Suppressor macrophage (primary cell): ENCODE measurements at regions not wholly inside any gene's neighbourhood (a gene's known extent, or its start where the extent isn't known, plus 50 kb on each side); places are given as distances from the start of the nearest gene placed in this dataset.

ENCODE experiments used
- DNase-seq, 4 experiments: peaks; one replicate each; pipeline ENCODE4 v3.0.0-alpha.2; 2020 to 2022

GRCh38 chr10:131636116-131636515 is 264.7 kb upstream of the PPP2R2D start:
- no peak for DNase-seq

GRCh38 chr10:131636841-131637724 is 263.7 kb upstream of the PPP2R2D start:
- no peak for DNase-seq

DNA sequence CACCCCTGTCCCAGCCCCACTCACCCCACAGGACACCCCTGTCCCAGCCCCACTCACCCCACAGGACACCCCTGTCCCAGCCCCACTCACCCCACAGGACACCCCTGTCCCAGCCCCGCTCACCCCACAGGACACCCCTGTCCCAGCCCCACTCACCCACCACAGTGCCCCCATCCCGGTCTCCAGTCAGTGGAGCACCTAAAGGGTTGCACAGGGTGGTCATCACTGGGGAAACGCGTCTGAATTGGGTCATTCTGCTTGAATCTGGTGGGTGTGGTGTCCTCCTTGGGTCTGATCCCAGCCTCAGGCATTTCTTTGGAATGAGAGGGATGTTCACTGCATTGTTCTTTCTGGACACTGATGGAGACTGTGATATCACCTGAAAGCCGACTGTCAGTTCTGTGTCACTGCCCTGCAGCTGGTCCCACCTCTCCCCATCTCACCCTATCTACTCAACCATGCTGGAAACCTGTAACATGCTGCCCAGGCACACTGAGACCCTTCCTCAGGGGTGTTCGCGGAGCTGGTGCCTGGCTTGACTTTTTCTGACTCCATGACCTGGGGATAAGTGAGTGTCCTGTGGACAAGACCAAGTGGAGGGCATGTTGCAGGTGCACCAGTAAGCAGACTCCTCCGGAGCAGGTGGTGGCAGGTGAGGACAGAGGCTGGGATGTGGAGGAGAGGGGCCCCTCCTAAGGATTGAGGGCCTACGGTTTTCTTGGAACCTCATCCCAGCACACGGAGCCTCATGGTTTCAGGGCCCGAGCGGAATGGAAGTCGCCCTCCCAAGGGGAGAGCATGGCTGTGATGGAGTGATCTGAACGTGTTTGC is 262.5 kb upstream of the PPP2R2D start:
- DNase-seq = no peak

- DNase-seq = no peak
These were observed 261.9 kb upstream of the PPP2R2D start for GRCh38 chr10:131638880-131639278.

DNA sequence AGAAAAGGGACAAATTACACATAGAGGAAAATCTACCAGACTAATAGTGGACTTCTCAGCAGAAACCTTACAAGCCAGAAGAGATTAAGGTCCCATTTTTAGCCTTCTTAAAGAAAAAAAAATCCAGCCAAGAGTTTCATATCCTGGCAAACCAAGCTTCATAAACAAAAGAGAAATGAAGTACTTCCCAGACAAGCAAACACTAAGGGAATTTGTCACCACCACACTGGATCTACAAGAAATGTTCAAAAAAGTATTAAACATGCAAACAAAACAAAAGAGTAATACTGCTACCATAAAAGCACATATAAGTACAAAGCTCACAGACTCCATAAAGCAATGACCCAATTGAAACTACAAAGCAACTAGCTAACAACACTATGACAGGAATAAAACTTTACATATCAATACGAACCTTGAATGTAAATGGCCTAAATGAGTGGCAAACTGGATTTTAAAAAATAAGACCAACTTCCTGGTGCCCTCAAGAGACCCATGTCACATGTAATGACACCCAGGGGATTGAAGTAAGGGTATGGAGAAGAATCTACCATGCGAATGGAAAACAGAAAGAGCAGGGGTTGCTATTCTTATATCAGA is 260.7 kb upstream of the PPP2R2D start:
- DNase-seq = no peak

GRCh38 chr10:131641231-131641630 is 259.6 kb upstream of the PPP2R2D start:
- DNase-seq = no peak

DNA sequence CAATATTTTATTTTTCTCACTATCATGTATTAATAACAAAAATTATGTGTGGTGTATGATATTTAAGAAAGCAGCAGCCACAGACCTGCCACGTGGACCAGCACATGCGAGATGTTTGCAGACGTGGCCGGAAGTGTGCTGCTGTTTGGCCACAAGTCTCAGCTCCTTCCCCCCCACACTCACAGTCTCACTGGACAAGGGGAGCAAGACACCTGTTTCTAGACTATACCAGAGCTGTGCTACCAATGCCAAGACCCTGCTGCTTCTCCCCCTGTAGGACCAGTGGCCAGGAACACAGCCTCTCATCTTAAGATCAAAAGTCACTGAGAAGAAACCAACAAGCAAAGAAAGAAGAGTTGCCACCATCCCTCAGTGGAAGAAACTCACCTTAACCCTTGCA is 258.9 kb upstream of the PPP2R2D start:
- DNase-seq = no peak

GRCh38 chr10:131642966-131643365 is 257.8 kb upstream of the PPP2R2D start:
- DNase-seq = no peak

DNA sequence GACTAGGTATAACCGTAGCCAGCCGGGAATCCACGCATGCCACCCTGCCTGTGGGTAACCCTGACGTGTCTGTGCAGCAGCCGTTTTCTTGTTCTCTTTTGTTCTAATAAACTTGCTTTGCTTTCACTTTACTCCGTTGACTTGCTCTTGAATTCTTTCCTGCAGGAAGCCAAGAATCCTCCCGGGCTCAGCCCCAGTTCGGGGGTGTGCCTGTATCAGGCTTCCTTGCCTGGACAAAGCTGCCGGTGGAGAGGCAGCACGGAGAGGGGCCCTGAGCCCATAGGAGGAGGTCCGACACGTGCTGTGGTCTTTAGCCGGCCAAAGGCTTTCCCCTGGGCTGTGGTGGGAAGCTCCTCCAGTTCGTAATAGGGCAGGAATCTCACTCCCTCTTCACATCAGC is 256.5 kb upstream of the PPP2R2D start:
- no peak for DNase-seq

DNA sequence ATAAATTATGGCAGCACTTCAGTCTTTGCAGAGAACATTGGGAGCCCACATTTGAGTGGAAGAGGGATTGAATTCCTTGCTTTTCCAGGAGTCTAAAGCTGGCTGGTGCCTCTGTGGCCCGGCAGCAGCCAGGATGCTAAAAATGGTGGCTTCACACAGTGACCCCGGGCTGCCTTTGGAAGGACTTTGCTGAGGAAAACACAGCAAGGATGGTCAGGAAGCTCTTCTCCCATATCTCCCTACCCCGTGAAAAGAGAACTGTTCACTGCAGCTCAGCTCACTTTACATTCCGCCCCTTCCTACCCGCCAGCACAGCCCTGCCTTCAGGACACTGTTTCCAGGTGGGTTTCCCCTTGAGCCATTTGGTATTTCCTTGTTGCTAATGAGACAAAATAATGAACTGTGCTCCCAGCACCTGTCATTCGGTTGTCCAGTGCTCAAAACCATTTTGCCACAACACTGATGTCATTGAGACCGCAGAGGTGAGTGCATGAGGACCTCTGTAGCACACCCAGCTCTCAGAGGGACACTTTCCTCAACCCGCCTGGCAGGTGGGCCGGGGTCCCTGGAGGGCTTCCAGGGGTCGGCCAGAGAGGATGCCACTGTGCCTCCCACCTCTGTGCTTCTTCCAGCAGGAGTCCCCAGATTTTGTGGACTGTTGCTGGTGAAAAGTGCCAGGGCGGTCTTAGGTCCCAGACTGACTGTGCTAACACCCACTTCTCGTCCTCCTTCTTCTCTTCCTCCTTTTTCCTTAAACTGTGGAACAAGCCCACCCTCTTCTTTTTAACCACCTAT is 255.7 kb upstream of the PPP2R2D start:
- DNase-seq = no peak

DNA sequence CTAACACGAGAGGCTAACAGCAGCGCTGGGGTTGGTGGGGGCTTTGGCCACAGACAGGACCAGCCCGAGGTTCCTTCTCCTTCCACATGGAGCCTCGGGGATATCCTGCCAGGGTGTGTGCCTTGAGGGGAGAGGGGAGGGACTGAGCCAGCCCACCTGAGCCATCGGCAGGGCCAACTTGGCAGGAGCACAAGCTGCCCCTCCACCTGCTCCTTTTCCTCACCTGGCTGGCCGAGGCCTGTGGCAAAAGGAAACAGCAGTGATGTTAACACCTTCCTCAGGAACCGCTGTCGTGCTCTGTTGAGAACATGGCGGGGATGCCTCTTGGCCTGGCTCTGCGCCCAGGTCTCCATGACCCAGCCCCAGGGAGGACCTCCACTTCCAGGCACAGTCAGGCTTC is 255.1 kb upstream of the PPP2R2D start:
- no peak for DNase-seq

DNA sequence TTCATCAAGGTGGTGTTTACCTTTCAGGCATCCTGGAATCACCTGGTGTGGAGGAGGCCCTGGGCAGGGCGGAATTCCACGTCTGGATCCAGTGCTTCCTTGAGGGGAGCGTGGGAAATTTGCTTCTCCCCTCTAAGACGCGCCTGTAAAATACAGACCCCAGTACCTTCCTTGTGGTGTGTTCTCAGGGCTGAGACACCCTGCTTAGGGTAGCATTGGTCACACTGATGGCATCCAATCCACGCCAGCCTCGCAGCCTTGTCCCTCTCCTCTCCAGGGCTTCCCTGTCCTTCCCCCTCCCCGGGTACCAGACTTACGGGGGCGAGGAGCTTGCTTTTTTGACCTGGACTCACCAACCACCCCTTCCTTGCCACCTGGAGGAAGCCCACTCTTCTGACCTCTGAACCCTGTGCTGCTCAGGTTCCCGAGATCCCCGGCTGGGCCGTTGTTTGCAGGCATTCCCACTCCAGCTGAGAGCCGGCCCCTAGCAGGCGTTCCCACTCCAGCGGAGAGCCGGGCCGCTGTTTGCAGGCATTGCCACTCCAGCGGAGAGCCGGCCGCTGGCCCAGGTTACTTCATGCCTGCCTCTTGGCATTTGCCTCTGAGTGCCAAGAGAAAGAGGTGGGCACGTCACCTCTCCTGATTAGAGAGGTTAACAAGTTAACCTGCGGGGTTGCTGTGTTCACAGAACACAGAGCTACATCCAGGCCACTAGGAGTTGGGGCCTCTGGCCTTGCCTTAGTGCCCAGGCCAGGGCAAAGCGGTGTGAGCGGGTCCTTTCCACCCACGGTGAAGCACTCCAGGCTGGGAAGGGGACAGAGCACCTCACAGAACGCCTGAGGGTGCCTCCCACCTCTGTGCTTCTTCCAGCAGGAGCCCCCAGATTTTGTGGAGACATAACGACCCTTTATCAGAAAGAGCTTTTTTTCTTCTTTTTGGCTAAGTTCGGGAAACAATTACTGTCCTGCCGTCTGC is 254.0 kb upstream of the PPP2R2D start:
- DNase-seq = no peak

GRCh38 chr10:131647789-131648188 is 253.0 kb upstream of the PPP2R2D start:
- no peak for DNase-seq

DNA sequence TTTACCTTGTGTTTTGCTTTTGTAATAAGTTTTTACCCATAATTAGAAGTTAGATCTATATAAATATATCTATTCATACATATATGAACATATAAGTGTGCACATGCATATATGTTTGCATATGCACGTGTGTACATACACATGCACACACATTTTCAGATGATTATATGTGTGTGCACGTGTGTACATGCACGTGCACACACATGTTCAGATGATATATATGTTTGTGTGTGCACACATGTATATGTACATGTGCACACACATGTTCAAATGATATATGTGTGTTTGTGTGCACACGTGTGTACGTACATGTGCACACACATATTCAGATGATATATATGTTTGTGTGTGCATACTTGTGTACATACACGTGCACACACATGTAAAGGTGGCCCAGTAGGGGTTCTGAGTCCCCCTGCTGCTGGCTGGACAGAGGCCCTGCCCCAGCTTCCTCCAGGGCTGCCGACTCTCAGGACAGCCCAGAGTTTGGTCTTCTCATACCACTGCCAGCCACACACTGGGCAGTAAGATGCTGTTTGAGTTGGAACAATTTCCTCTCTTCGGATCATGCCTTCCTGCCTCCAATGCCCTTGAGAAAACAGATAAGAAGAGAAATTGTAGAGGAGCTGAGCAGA is 252.3 kb upstream of the PPP2R2D start:
- no peak for DNase-seq

GRCh38 chr10:131649617-131650016 is 251.2 kb upstream of the PPP2R2D start:
- no peak for DNase-seq

DNA sequence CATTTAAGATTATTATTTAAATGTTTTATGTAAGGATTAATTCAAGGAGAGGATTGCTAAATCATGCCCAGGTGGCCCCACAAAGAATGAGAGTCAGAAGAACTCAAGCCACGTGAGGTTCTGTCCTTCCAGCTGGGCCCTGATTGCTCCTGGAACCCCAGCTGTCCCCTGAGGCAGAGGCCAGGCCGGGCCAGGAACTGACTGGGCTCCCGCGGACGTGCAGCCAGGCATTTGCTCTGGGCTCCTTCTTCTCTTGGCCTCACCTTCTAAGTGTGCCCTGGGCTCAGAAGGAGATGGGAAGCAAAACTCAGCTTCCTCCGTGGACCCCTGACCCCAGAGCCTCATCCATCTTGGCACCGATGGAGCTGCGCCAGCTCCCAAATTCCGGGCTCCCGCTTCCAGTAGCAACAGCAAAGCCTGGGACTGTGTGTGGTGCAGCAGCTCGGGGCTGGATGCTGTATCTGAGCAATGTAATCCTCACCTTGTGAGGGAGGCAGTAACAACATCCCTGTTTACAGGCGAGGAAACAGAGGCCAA is 250.6 kb upstream of the PPP2R2D start:
- no peak for DNase-seq

GRCh38 chr10:131650771-131651673 is 249.8 kb upstream of the PPP2R2D start:
- DNase-seq = no peak

DNA sequence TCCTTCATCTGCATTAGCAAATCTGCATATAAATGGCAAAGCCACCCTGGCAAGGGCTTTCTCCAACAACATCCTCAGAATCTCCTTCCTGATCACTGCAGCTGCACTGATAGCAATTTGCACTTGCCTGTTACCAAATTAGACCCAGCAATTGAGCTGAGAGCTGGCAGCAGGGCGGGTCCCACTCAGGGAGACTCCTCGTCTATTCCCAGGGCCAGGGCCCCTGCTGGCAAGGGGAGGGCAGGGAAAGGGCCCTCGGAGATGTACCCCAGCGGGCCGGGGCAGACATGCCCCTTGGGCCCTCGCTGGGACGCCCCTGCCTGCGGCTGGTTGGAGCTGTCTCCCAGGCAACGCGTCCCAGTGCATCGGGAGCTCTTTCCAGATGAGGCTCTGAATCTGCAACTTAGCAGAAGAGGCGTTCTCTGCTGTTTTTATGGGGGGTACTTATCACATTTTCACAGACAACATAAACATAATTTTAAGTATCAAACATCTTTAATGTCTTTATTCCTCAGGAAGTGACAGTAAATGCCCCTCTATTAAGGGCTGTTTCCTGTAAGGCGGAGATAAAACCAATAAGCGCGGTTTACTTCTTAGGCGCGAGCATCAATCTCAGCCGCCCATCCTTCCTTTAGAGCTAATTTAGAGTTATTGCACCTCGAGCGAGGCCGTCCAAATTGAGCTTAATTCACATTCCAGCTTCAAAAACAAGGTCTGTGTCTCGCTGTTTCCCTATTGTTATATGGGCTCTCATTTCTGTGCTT is 249.0 kb upstream of the PPP2R2D start:
- DNase-seq = no peak
